ENCODE measurements at regions not wholly inside any gene's neighbourhood (a gene's known extent, or its start where the extent isn't known, plus 50 kb on each side); places are given as distances from the start of the nearest gene placed in this dataset.
"Not testable (repeated sequence)": the region's sequence is repeated elsewhere in the genome, so short reads cannot be mapped to it uniquely, and the experiment has no call there.

- H3K4me1 ChIP-seq (ENCODE audit: control insufficient read depth, insufficient read depth, low read length) = no peaks in the 10 kb centered on the region
- no peak overlapping the region for H3K27ac ChIP-seq (ENCODE audit: low read depth, low read length)
- no peaks in the 10 kb centered on the region for H3K27me3 ChIP-seq (ENCODE audit: control insufficient read depth, insufficient read depth, low read length)
- H3K9me3 ChIP-seq (ENCODE audit: control insufficient read depth, insufficient read depth, low read length) = no peaks in the 10 kb centered on the region
- H3K4me3 ChIP-seq (ENCODE audit: low read depth, low read length) = no peak overlapping the region
- no peaks in the 10 kb centered on the region for H3K36me3 ChIP-seq (ENCODE audit: control insufficient read depth, insufficient read depth, low read length)
- H3K9ac ChIP-seq (ENCODE audit: low read depth, low read length) = no peak overlapping the region
Observed at GRCh38 chr2:147311058-147311430, 533.8 kb upstream of the ACVR2A start.

- Histone ChIP-seq H3K9ac (ENCODE audit: low read depth, low read length) (no peak overlapping the region), H3K4me1 (ENCODE audit: control insufficient read depth, insufficient read depth, low read length) (no peaks in the 10 kb centered on the region), H3K9me3 (ENCODE audit: control insufficient read depth, insufficient read depth, low read length) (no peaks in the 10 kb centered on the region), H3K36me3 (ENCODE audit: control insufficient read depth, insufficient read depth, low read length) (no peaks in the 10 kb centered on the region), H3K27ac (ENCODE audit: low read depth, low read length) (no peak overlapping the region), H3K27me3 (ENCODE audit: control insufficient read depth, insufficient read depth, low read length) (no peaks in the 10 kb centered on the region), H3K4me3 (ENCODE audit: low read depth, low read length) (no peak overlapping the region)
Observed at GRCh38 chr2:147310335-147311057, 534.3 kb upstream of the ACVR2A start.

DNA sequence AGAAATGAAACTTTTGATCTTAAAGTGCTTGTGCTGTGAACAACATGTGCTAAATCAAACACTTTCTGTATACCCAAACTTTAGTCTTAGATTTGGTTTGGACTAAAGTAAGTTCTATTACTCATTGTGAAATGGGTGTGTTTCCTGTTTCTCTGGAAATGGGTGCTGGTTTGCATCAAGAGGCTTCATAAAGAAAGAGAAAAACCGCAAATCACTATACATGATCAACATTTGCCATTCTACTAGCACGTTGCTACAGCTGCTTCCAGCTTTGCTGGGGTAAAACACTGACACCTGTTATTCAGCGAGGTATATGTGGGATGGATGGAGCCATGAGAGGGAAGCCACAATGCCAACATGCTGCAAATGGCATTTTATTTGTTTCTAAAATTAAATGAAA, 547.0 kb upstream of the ACVR2A start:
- Histone ChIP-seq H3K9ac (ENCODE audit: low read depth, low read length) (no peak overlapping the region), H3K36me3 (ENCODE audit: control insufficient read depth, insufficient read depth, low read length) (no peaks in the 10 kb centered on the region), H3K4me3 (ENCODE audit: low read depth, low read length) (no peak overlapping the region), H3K4me1 (ENCODE audit: control insufficient read depth, insufficient read depth, low read length) (no peaks in the 10 kb centered on the region), H3K27ac (ENCODE audit: low read depth, low read length) (no peak overlapping the region), H3K27me3 (ENCODE audit: control insufficient read depth, insufficient read depth, low read length) (no peaks in the 10 kb centered on the region), H3K9me3 (ENCODE audit: control insufficient read depth, insufficient read depth, low read length) (no peaks in the 10 kb centered on the region)

DNA sequence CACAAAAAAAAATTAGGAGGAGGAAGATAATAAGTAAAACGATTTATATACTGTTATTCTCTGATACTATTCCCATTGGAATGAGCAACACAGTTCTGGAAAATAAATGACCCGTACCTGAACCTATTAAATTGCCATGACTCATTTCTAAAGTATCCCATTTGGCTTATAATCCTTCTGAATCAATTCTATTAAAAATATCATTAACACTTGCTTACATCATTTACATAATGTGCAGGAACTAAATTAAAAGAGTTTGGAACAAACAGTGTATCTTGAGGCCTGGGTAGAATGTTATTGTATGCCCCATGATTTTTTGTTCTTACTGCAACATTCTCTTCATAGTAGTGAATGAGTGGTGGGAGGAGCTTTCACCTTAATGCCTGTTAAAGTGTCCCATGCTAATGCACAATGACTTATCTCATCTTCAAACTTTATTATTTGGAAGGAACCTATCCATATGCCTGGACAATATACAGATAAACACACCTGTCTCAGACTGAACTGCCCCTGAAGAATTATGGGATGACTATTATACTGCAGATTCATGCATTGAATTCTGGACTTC, 549.9 kb upstream of the ACVR2A start:
- H3K9ac ChIP-seq (ENCODE audit: low read depth, low read length) = no peak overlapping the region
- H3K27me3 ChIP-seq (ENCODE audit: control insufficient read depth, insufficient read depth, low read length) = no peaks in the 10 kb centered on the region
- H3K4me3 ChIP-seq (ENCODE audit: low read depth, low read length) = no peak overlapping the region
- no peaks in the 10 kb centered on the region for H3K9me3 ChIP-seq (ENCODE audit: control insufficient read depth, insufficient read depth, low read length)
- no peak overlapping the region for H3K27ac ChIP-seq (ENCODE audit: low read depth, low read length)
- H3K36me3 ChIP-seq (ENCODE audit: control insufficient read depth, insufficient read depth, low read length) = no peaks in the 10 kb centered on the region
- H3K4me1 ChIP-seq (ENCODE audit: control insufficient read depth, insufficient read depth, low read length) = no peaks in the 10 kb centered on the region

GRCh38 chr2:147293991-147294824, 550.6 kb upstream of the ACVR2A start:
- Histone ChIP-seq H3K9me3 (ENCODE audit: control insufficient read depth, insufficient read depth, low read length) (no peaks in the 10 kb centered on the region), H3K4me1 (ENCODE audit: control insufficient read depth, insufficient read depth, low read length) (no peaks in the 10 kb centered on the region), H3K36me3 (ENCODE audit: control insufficient read depth, insufficient read depth, low read length) (no peaks in the 10 kb centered on the region), H3K4me3 (ENCODE audit: low read depth, low read length) (no peak overlapping the region), H3K9ac (ENCODE audit: low read depth, low read length) (no peak overlapping the region), H3K27ac (ENCODE audit: low read depth, low read length) (no peak overlapping the region), H3K27me3 (ENCODE audit: control insufficient read depth, insufficient read depth, low read length) (no peaks in the 10 kb centered on the region)

DNA sequence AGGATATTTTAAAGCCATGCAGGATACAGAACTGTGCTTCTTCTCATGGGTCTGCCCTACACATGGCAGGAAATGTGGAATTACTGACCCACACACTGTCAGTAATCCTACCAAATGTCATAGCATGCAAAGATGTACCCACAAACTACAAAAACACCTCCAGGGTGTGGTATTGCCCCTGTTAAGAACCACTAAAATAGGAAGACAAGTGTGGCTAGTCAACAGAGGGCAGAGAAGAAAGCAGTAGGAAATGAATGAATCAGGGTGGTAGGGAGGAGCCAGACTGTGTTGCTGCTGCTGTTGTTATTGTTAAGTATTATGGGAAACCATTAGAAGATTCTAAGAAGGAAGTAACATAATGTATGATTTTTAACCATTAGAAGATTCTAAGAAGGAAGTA, 556.7 kb upstream of the ACVR2A start:
- Histone ChIP-seq H3K27me3 (ENCODE audit: control insufficient read depth, insufficient read depth, low read length) (no peaks in the 10 kb centered on the region), H3K27ac (ENCODE audit: low read depth, low read length) (no peak overlapping the region), H3K9me3 (ENCODE audit: control insufficient read depth, insufficient read depth, low read length) (no peaks in the 10 kb centered on the region; the same call in 1 of the 2 replicates), H3K4me1 (ENCODE audit: control insufficient read depth, insufficient read depth, low read length) (peaks cover 9% of the 10 kb centered on the region; the same call in 1 of the 2 replicates), H3K9ac (ENCODE audit: low read depth, low read length) (no peak overlapping the region), H3K36me3 (ENCODE audit: control insufficient read depth, insufficient read depth, low read length) (no peaks in the 10 kb centered on the region), H3K4me3 (ENCODE audit: low read depth, low read length) (no peak overlapping the region)

DNA sequence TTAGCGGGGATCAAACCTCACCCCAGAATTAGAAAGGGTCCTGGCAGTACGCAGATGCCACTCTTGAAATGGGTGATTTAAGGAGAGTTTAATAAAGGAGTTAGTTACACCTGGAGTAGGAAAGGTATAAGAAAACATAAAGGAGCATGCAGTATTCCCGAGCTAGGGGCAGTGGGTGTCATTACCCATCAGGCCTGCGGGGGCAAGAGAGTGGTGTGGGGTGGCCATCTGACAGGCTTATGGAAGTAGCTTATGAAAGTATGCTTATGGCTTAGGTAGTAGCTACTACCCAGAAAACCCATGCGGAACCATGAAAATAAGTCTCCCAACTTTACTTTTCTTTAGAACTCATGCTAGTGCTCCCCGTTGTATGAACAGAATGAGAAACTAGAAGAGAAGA, 568.9 kb upstream of the ACVR2A start:
- Histone ChIP-seq H3K4me1 (ENCODE audit: control insufficient read depth, insufficient read depth, low read length) (no peaks in the 10 kb centered on the region), H3K4me3 (ENCODE audit: low read depth, low read length) (no peak overlapping the region), H3K27me3 (ENCODE audit: control insufficient read depth, insufficient read depth, low read length) (no peaks in the 10 kb centered on the region), H3K9ac (ENCODE audit: low read depth, low read length) (no peak overlapping the region), H3K9me3 (ENCODE audit: control insufficient read depth, insufficient read depth, low read length) (no peaks in the 10 kb centered on the region), H3K36me3 (ENCODE audit: control insufficient read depth, insufficient read depth, low read length) (no peaks in the 10 kb centered on the region), H3K27ac (ENCODE audit: low read depth, low read length) (no peak overlapping the region)

DNA sequence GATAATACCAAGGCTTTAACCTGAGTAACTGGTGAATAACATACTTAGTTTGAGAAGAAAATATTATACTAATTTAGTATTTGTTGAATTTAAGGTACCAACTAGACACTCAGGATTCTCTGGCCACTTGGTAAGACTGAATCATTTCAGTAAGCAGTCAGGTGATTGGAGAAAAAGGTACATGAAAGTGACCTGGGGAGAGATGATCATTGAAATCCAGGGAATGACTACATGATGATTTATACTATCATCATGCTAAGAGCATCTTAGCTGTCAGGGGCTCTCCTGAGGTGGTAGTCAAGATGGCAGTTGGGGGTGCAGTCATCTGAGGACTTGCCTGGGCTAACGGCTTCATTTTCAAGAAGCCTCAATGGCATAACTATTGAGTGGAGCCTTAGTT, 571.2 kb upstream of the ACVR2A start:
- peaks cover 19% of the 10 kb centered on the region for H3K9me3 ChIP-seq (ENCODE audit: control insufficient read depth, insufficient read depth, low read length)
- no peak overlapping the region for H3K27ac ChIP-seq (ENCODE audit: low read depth, low read length)
- H3K27me3 ChIP-seq (ENCODE audit: control insufficient read depth, insufficient read depth, low read length) = no peaks in the 10 kb centered on the region
- no peak overlapping the region for H3K4me3 ChIP-seq (ENCODE audit: low read depth, low read length)
- H3K9ac ChIP-seq (ENCODE audit: low read depth, low read length) = no peak overlapping the region
- H3K36me3 ChIP-seq (ENCODE audit: control insufficient read depth, insufficient read depth, low read length) = no peaks in the 10 kb centered on the region; the same call in 1 of the 2 replicates
- no peaks in the 10 kb centered on the region for H3K4me1 ChIP-seq (ENCODE audit: control insufficient read depth, insufficient read depth, low read length)

- H3K4me3 ChIP-seq (ENCODE audit: low read depth, low read length) = no peak overlapping the region
- H3K9ac ChIP-seq (ENCODE audit: low read depth, low read length) = no peak overlapping the region
- H3K36me3 ChIP-seq (ENCODE audit: control insufficient read depth, insufficient read depth, low read length) = no peaks in the 10 kb centered on the region; the same call in 1 of the 2 replicates
- no peaks in the 10 kb centered on the region for H3K4me1 ChIP-seq (ENCODE audit: control insufficient read depth, insufficient read depth, low read length)
- no peaks in the 10 kb centered on the region for H3K27me3 ChIP-seq (ENCODE audit: control insufficient read depth, insufficient read depth, low read length)
- peaks cover 23% of the 10 kb centered on the region for H3K9me3 ChIP-seq (ENCODE audit: control insufficient read depth, insufficient read depth, low read length)
- H3K27ac ChIP-seq (ENCODE audit: low read depth, low read length) = no peak overlapping the region
Observed at GRCh38 chr2:147273106-147273505, 571.7 kb upstream of the ACVR2A start.

DNA sequence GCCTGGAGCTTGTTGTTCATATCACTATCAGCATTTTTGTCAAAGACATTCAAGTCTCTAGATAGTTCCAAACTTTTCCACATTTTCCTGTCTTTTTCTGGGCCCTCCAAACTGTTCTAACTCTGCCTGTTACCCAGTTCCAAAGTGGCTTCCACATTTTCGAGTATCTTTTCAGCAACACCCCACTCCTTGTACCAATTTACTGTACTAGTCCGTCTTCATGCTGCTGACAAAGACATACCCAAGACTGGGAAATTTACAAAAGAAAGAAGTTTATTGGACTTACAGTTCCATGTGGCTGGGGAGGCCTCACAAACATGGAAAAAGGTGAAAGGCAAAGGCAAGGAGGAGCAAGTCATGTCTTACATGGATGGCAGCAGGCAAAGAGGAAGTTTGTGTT, 575.2 kb upstream of the ACVR2A start:
- H3K27ac ChIP-seq (ENCODE audit: low read depth, low read length); H3K4me3 ChIP-seq (ENCODE audit: low read depth, low read length): not testable (repeated sequence)

GRCh38 chr2:147260241-147260640, 584.6 kb upstream of the ACVR2A start:
- Histone ChIP-seq H3K27me3 (ENCODE audit: control insufficient read depth, insufficient read depth, low read length) (no peaks in the 10 kb centered on the region), H3K9me3 (ENCODE audit: control insufficient read depth, insufficient read depth, low read length) (no peaks in the 10 kb centered on the region), H3K36me3 (ENCODE audit: control insufficient read depth, insufficient read depth, low read length) (no peaks in the 10 kb centered on the region), H3K9ac (ENCODE audit: low read depth, low read length) (no peak overlapping the region), H3K27ac (ENCODE audit: low read depth, low read length) (no peak overlapping the region), H3K4me1 (ENCODE audit: control insufficient read depth, insufficient read depth, low read length) (no peaks in the 10 kb centered on the region), H3K4me3 (ENCODE audit: low read depth, low read length) (no peak overlapping the region)

More for the DNA sequence above, 575.2 kb upstream of the ACVR2A start:
- peaks cover 27% of the 10 kb centered on the region for H3K9me3 ChIP-seq (ENCODE audit: control insufficient read depth, insufficient read depth, low read length)
- H3K36me3 ChIP-seq (ENCODE audit: control insufficient read depth, insufficient read depth, low read length); H3K4me1 ChIP-seq (ENCODE audit: control insufficient read depth, insufficient read depth, low read length); H3K27me3 ChIP-seq (ENCODE audit: control insufficient read depth, insufficient read depth, low read length); H3K9ac ChIP-seq (ENCODE audit: low read depth, low read length): not testable (repeated sequence)

Measured in HUES48 (cell line).